Adrenal gland (tissue), 9 donors: ENCODE measurements at regions not wholly inside any gene's neighbourhood (a gene's known extent, or its start where the extent isn't known, plus 50 kb on each side); places are given as distances from the start of the nearest gene placed in this dataset.

Experiments
- DNase-seq, 7 donors: peaks; one replicate each; pipeline ENCODE4 v3.0.0-alpha.2; 2019 to 2020
- H3K27ac ChIP-seq, 5 donors: fragments of 200-600 bp; sonication (generic) in 4 of 5; 1 replicate in 3 of 5; 2 replicates in 2 of 5; pipeline versions ENCODE4 v1.5.1 to v1.8.0; 2016 to 2020; ENCODE audit warnings: mild to moderate bottlenecking in 1 of 5
- H3K27me3 ChIP-seq: fragments of 200-600 bp; 2 replicates; pipeline ENCODE4 v1.8.0; 2021
- H3K36me3 ChIP-seq, 2 donors: fragments of 200-600 bp; replicated peaks in 1 of 2; 1 replicate in 1 of 2; 2 replicates in 1 of 2; pipeline versions ENCODE4 v1.5.1 to v1.8.0; 2018 to 2022
- H3K4me1 ChIP-seq, 2 donors: fragments of 200-600 bp; replicated peaks in 1 of 2; 1 replicate in 1 of 2; 2 replicates in 1 of 2; pipeline versions ENCODE4 v1.5.1 to v1.8.0; 2018 to 2021
- H3K4me3 ChIP-seq, 4 donors: fragments of 200-600 bp; sonication (generic) in 3 of 4; one replicate each; pipeline ENCODE4 v1.5.1; 2016 to 2018
- H3K9me3 ChIP-seq, 3 donors: fragments of 200-600 bp; sonication (generic) in 1 of 3; replicated peaks in 1 of 3; 1 replicate in 2 of 3; 2 replicates in 1 of 3; pipeline versions ENCODE4 v1.5.1 to v1.8.0; 2016 to 2021
- POLR2A ChIP-seq, 2 donors: fragments of 450-650 bp; IDR thresholded peaks; one replicate each; pipeline ENCODE4 v1.6.1; 2017; ENCODE audit warnings: antibody characterized with exemption in 2 of 2, mild to moderate bottlenecking in 2 of 2, moderate library complexity in 1 of 2
- WGBS, 4 donors: extraction: QIAGEN DNeasy Blood & Tissue Kit in 2 of 4; methylation state at CpG; one replicate each; pipeline versions ENCODE4 v1.1.5 to v1.1.7; 2013 to 2017; 5-methylcytosine and 5-hydroxymethylcytosine counted together
- intact Hi-C, 2 donors: fragments of 100-400 bp; cut with DNase I; formaldehyde crosslinking; loops; one replicate each; pipeline versions ENCODE4 v1.14.1 to v1.15.0; 2022 to 2023
- TF ChIP-seq, protein P1 (sequence below), 6 experiments: fragments of 450-650 bp in 4 of 6; fragments of 200-600 bp in 2 of 6; sonication (generic) in 1 of 6; IDR thresholded peaks; 1 replicate in 5 of 6; 2 replicates in 1 of 6; pipeline versions ENCODE4 v1.5.1 to v1.8.0; 2016 to 2021; ENCODE audit warnings: antibody characterized with exemption in 6 of 6, mild to moderate bottlenecking in 2 of 6, moderate library complexity in 1 of 6
- donor health status: healthy with polysubstance abuse.
- donor health status: Bipolar disorder and iron deficiency.
- donor health status: DM: yes; HTN: yes; CAD: no.
- donor health status: DM: no; HTN: no; CAD: no.
- donor health status: DM: no; HTN: no; CAD: no.

DNA sequence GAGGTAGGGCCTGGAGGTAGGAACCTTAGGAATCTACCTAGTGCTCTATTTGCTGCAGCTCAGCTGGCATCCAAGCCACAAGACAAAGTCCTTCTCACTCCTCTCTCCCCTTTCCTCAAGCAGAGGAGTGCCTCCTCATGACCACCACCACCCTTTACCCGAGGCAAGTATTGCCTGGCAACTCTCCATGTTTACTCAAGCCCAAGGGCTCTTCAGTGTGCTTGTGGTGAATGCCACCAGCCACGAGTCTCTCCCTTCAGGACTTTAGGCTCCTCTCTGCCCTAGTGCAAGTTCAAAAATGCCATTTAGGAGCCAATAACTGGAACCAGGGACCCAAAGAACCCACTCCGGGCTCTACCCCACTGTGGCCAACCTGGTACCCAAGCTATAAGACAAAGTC lies 514.5 kb upstream of the RGMB start:
- WGBS, 4 donors, result 72 to 85% (median 80%) methylated on average over 3 of the region's 3 CpGs
- no peaks in the 10 kb centered on the region for H3K9me3 ChIP-seq
- no peaks in the 10 kb centered on the region for H3K27me3 ChIP-seq
- no peaks in the 10 kb centered on the region for H3K36me3 ChIP-seq
- no peak overlapping the region for H3K4me3 ChIP-seq
- no peak overlapping the region for H3K27ac ChIP-seq
- intact Hi-C loops, result no loop called here
- no peaks in the 10 kb centered on the region for H3K4me1 ChIP-seq
- DNase-seq, result no peak
- TF ChIP-seq POLR2A (IDR thresholded peaks at IDR 0.05), result no peak
- TF ChIP-seq, protein P1, sequence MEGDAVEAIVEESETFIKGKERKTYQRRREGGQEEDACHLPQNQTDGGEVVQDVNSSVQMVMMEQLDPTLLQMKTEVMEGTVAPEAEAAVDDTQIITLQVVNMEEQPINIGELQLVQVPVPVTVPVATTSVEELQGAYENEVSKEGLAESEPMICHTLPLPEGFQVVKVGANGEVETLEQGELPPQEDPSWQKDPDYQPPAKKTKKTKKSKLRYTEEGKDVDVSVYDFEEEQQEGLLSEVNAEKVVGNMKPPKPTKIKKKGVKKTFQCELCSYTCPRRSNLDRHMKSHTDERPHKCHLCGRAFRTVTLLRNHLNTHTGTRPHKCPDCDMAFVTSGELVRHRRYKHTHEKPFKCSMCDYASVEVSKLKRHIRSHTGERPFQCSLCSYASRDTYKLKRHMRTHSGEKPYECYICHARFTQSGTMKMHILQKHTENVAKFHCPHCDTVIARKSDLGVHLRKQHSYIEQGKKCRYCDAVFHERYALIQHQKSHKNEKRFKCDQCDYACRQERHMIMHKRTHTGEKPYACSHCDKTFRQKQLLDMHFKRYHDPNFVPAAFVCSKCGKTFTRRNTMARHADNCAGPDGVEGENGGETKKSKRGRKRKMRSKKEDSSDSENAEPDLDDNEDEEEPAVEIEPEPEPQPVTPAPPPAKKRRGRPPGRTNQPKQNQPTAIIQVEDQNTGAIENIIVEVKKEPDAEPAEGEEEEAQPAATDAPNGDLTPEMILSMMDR (IDR thresholded peaks at IDR 0.05), result no peak

DNA sequence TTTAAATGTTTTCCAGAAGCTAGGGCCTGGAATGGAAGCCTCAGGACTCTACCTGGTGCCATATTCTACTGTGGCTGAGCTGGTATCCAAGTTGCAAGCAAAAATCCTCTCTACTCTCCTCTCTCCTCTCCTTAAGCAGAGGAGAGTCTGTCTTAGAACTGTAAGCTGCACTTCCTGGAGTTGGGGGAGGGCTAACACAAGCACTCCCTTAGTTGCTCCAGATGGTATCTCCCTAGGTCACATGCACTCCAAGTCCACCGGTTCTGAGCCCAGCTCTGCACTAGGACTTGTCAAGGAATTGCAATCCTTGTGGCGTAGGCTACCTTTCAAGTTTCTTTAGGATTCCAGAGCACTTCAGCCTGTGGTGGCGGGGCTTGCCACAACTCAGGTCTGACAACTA lies 513.9 kb upstream of the RGMB start:
- Histone ChIP-seq H3K36me3 (no peaks in the 10 kb centered on the region), H3K4me1 (no peaks in the 10 kb centered on the region), H3K4me3 (no peak overlapping the region), H3K9me3 (no peaks in the 10 kb centered on the region), H3K27ac (no peak overlapping the region), H3K27me3 (no peaks in the 10 kb centered on the region)
- 73 to 95% (median 88%) methylated on average over 2 to 3 of the region's 3 CpGs for WGBS, 4 donors
- TF ChIP-seq POLR2A (IDR thresholded peaks at IDR 0.05), result no peak
- TF ChIP-seq, protein P1 (IDR thresholded peaks at IDR 0.05), result no peak
- no peak for DNase-seq
- intact Hi-C loops, result no loop called here

DNA sequence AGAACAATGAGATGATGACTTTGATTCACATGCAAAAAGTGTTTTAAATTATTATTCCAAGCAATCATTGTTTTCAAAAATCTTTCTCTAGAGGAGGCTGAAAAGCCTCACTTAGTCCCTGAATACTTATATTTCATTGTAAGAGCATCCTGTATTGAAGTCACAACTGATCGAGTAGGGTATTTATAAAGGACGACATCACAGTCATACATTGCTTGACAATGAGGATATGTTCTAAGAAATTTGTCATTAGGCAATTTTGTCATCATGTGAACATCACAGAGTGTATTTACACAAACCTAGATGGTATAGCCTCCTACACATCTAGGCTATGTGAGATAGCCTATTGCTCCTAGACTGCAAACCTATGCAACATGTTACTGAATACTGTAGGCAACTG lies 510.4 kb upstream of the RGMB start:
- no peaks in the 10 kb centered on the region for H3K27me3 ChIP-seq
- WGBS, 4 donors, result 83 to 88% (median 85%) methylated on average over 2 of the region's 2 CpGs
- intact Hi-C loops, result no loop called here
- H3K9me3 ChIP-seq, result no peaks in the 10 kb centered on the region
- H3K4me1 ChIP-seq, result no peaks in the 10 kb centered on the region
- TF ChIP-seq, protein P1 (IDR thresholded peaks at IDR 0.05), result no peak
- no peak for TF ChIP-seq POLR2A (IDR thresholded peaks at IDR 0.05)
- DNase-seq, result no peak
- no peak overlapping the region for H3K27ac ChIP-seq
- H3K4me3 ChIP-seq, result no peak overlapping the region
- H3K36me3 ChIP-seq, result no peaks in the 10 kb centered on the region

GRCh38 chr5:98268162-98268860 lies 505.2 kb upstream of the RGMB start:
- TF ChIP-seq POLR2A (IDR thresholded peaks at IDR 0.05), result no peak
- TF ChIP-seq, protein P1 (IDR thresholded peaks at IDR 0.05), result no peak
- Histone ChIP-seq H3K9me3 (no peaks in the 10 kb centered on the region), H3K36me3 (no peaks in the 10 kb centered on the region), H3K27ac (no peak overlapping the region), H3K4me1 (no peaks in the 10 kb centered on the region), H3K4me3 (no peak overlapping the region), H3K27me3 (no peaks in the 10 kb centered on the region)
- intact Hi-C loops, result no loop called here
- WGBS, 4 donors, result 84 to 93% (median 90%) methylated on average over 7 of the region's 7 CpGs
- no peak for DNase-seq
